Left renal cortex interstitium (tissue), 4 donors: ENCODE measurements at regions not wholly inside any gene's neighbourhood (a gene's known extent, or its start where the extent isn't known, plus 50 kb on each side); places are given as distances from the start of the nearest gene placed in this dataset.

ENCODE experiments used
- DNase-seq, 4 donors: peaks; one replicate each; pipeline ENCODE4 v3.0.0-alpha.2; 2013; ENCODE audit warnings: low read depth in 4 of 4, low spot score in 2 of 4, missing footprints in 1 of 4

- DNase-seq: no peak
Measured at GRCh38 chr16:64544859-64545258, 577.0 kb downstream of the CDH11 start.

GRCh38 chr16:64543441-64543840, 578.4 kb downstream of the CDH11 start:
- DNase-seq: no peak

- DNase-seq: no peak
Measured at GRCh38 chr16:64543031-64543430, 578.8 kb downstream of the CDH11 start.

GRCh38 chr16:64542152-64542551, 579.7 kb downstream of the CDH11 start:
- DNase-seq: no peak

- DNase-seq: no peak
Measured at GRCh38 chr16:64541621-64542020, 580.2 kb downstream of the CDH11 start.

GRCh38 chr16:64540434-64540833, 581.4 kb downstream of the CDH11 start:
- DNase-seq: no peak

- no peak for DNase-seq
Measured at GRCh38 chr16:64539811-64540371, 582.0 kb downstream of the CDH11 start.

- no peak for DNase-seq
Measured at GRCh38 chr16:64534180-64534780, 587.6 kb downstream of the CDH11 start.

GRCh38 chr16:64532691-64533090, 589.2 kb downstream of the CDH11 start:
- no peak for DNase-seq

- DNase-seq: no peak
Measured at GRCh38 chr16:64532117-64532516, 589.7 kb downstream of the CDH11 start.

- DNase-seq: no peak
Measured at GRCh38 chr16:64531401-64531800, 590.5 kb downstream of the CDH11 start.

- no peak for DNase-seq
Measured at GRCh38 chr16:64522548-64522947, 599.3 kb downstream of the CDH11 start.

GRCh38 chr16:64513871-64514270, 608.0 kb downstream of the CDH11 start:
- no peak for DNase-seq

GRCh38 chr16:64507240-64508024, 614.4 kb downstream of the CDH11 start:
- no peak for DNase-seq

- no peak for DNase-seq
Measured at GRCh38 chr16:64499211-64499610, 622.7 kb downstream of the CDH11 start.

GRCh38 chr16:64498363-64498762, 623.5 kb downstream of the CDH11 start:
- DNase-seq: no peak

- no peak for DNase-seq
Measured at GRCh38 chr16:64493709-64494108, 628.2 kb downstream of the CDH11 start.

- no peak for DNase-seq
Measured at GRCh38 chr16:64489449-64489848, 632.4 kb downstream of the CDH11 start.

- DNase-seq: no peak
Measured at GRCh38 chr16:64486561-64486960, 635.3 kb downstream of the CDH11 start.

- no peak for DNase-seq
Measured at GRCh38 chr16:64481497-64481896, 640.4 kb downstream of the CDH11 start.

- no peak for DNase-seq
Measured at GRCh38 chr16:64478252-64478906, 643.5 kb downstream of the CDH11 start.
